Muscle of leg (tissue), 3 donors: ENCODE measurements at regions not wholly inside any gene's neighbourhood (a gene's known extent, or its start where the extent isn't known, plus 50 kb on each side); places are given as distances from the start of the nearest gene placed in this dataset.
"Not testable (repeated sequence)": the region's sequence is repeated elsewhere in the genome, so short reads cannot be mapped to it uniquely, and the experiment has no call there.

Source experiments
- DNase-seq: peaks from one replicate; pipeline ENCODE4 v3.0.0; 2013
- H3K27ac ChIP-seq: one replicate; pipeline ENCODE4 v1.5.1; 2013; ENCODE audit warnings: mild to moderate bottlenecking, low read length, control low read depth
- H3K27me3 ChIP-seq: one replicate; pipeline ENCODE4 v1.6.1; 2013; ENCODE audit warnings: low read length; ENCODE audit not compliant: control insufficient read depth, insufficient read depth
- H3K36me3 ChIP-seq: one replicate; pipeline ENCODE4 v1.6.1; 2013; ENCODE audit warnings: low read length; ENCODE audit not compliant: control insufficient read depth, insufficient read depth
- H3K4me1 ChIP-seq: one replicate; pipeline ENCODE4 v1.6.1; 2013; ENCODE audit warnings: low read length; ENCODE audit not compliant: control insufficient read depth, insufficient read depth
- H3K4me3 ChIP-seq: one replicate; pipeline ENCODE4 v1.5.1; 2013; ENCODE audit warnings: low read length, control low read depth
- H3K9me3 ChIP-seq: replicated peaks from 2 replicates; pipeline ENCODE4 v1.6.1; 2013; ENCODE audit warnings: low read depth, low read length; ENCODE audit not compliant: control insufficient read depth
- WGBS: methylation state at CpG from one replicate; pipeline ENCODE4 v1.1.5; 2013; ENCODE audit warnings: missing lambda C conversion rate; ENCODE audit not compliant: insufficient coverage; 5-methylcytosine and 5-hydroxymethylcytosine counted together

DNA sequence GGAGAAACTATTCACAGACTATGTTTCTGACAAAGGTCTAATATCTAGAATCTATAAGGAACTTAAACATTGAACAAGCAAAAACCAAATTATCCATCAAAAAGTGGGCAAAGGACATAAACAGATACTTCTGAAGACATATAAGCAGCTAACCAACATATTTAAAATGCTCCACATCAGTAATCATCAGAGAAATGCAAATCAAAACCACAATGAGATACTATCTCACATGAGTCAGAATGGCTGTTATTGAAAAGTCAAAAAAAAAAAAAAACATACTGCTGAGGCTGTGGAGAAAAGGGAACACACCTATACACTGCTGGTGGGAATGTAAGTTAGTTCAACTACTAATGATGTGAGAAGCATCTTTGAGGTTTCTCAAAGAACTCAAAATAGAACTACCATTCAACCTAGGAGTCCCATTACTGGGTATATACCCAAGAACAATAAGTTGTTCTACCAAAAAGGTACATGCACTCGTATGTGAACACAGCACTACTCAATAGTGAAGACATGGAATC, 220.4 kb upstream of the TFPI start:
- H3K9me3 ChIP-seq: no peaks in the 10 kb centered on the region
- no peaks in the 10 kb centered on the region for H3K4me1 ChIP-seq
- WGBS: no CpG with 5 or more reads among the region's 1 CpG
- no peak overlapping the region for H3K4me3 ChIP-seq
- no peak overlapping the region for H3K27ac ChIP-seq
- DNase-seq: no peak
- no peaks in the 10 kb centered on the region for H3K27me3 ChIP-seq
- H3K36me3 ChIP-seq: no peaks in the 10 kb centered on the region

DNA sequence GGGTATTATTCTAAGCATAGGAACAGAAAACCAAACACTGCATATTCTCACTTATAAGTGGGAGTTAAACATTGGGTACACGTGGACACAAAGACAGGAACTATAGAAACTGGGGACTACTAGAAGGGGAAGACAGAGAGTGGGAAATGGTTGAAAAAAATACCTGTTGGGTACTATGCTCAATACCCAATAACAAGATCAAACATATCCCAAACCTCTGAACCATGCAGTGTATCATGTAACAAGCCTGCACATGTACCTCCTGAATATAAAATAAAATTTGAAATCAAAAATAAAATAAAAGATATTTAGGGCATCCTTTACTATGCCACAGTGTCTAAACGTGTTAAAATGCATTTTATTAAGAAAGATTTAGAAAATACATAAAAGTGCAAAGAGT, 221.0 kb upstream of the TFPI start:
- Histone ChIP-seq H3K27ac (no peak overlapping the region), H3K4me1 (no peaks in the 10 kb centered on the region), H3K9me3 (no peaks in the 10 kb centered on the region), H3K27me3 (no peaks in the 10 kb centered on the region), H3K4me3 (no peak overlapping the region), H3K36me3 (no peaks in the 10 kb centered on the region)
- WGBS: no CpG with 5 or more reads among the region's 2 CpGs
- no peak for DNase-seq

DNA sequence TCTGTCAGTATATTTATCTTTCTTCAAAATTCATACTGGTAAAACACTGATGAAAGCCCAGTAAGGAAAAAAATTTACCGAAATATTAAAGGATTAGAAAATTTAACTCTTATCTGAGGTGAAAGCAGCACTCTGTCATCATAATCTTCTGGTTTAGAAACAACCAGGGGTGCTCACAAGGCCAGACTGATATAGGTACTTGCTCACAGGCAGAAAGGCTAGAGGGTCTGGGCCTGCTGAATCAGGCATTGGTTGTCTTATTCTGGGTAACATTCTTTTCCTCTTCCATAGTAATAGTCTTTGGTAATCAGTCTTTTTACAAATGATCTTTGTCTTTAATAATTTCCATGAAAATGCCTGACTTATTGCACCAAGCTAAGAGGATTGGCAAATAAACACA, 221.4 kb upstream of the TFPI start:
- H3K27me3 ChIP-seq: no peaks in the 10 kb centered on the region

DNA sequence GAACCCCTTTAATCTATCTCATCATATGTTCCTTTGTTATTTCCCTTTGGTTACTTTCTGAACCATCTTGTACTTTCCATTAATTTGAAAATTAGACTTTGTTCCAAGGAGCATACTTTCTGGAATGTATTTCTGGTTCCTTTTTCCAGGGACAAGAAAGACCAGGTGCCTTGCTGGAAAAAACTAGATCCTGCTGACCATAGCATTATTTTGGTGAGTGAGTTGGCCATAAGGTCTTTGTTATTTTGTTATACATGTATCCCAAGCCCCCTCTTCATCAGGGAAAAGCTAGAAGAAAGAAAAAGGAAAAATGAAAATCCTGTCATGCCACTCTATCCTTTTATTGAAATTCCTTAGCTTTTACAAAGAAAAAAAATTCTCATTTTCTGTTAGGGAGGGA, 228.1 kb upstream of the TFPI start:
- H3K4me1 ChIP-seq: no peaks in the 10 kb centered on the region
- no peak for DNase-seq
- no peaks in the 10 kb centered on the region for H3K36me3 ChIP-seq
- no peaks in the 10 kb centered on the region for H3K27me3 ChIP-seq
- no peak overlapping the region for H3K27ac ChIP-seq
- H3K9me3 ChIP-seq: no peaks in the 10 kb centered on the region
- no peak overlapping the region for H3K4me3 ChIP-seq

More for the DNA sequence above, 221.4 kb upstream of the TFPI start:
- no peak overlapping the region for H3K4me3 ChIP-seq
- no peaks in the 10 kb centered on the region for H3K9me3 ChIP-seq
- no peaks in the 10 kb centered on the region for H3K4me1 ChIP-seq
- DNase-seq: no peak
- no peak overlapping the region for H3K27ac ChIP-seq
- WGBS: no CpG with 5 or more reads among the region's 1 CpG
- no peaks in the 10 kb centered on the region for H3K36me3 ChIP-seq

DNA sequence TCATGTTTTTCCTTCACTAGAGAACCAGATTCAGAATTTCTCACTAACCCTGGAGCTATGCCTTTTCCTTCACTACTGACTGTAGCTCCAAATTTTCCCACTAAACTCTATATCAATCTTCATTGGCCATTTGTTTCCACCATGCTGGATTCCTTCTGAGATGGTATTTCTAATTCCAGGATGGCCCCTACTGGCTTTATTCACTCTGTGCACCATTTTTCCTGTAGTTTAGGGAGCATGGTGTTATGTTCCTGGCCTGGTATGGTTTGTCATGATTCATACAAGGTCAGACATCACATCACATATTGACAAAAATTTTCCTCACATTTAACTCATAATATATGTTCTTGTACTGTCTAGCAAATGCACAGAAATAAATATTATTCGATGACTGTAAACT, 229.2 kb upstream of the TFPI start:
- no peaks in the 10 kb centered on the region for H3K4me1 ChIP-seq
- H3K27ac ChIP-seq: no peak overlapping the region
- H3K9me3 ChIP-seq: no peaks in the 10 kb centered on the region
- H3K27me3 ChIP-seq: no peaks in the 10 kb centered on the region
- no peak for DNase-seq
- H3K4me3 ChIP-seq: no peak overlapping the region
- WGBS: no CpG with 5 or more reads among the region's 1 CpG
- H3K36me3 ChIP-seq: no peaks in the 10 kb centered on the region

DNA sequence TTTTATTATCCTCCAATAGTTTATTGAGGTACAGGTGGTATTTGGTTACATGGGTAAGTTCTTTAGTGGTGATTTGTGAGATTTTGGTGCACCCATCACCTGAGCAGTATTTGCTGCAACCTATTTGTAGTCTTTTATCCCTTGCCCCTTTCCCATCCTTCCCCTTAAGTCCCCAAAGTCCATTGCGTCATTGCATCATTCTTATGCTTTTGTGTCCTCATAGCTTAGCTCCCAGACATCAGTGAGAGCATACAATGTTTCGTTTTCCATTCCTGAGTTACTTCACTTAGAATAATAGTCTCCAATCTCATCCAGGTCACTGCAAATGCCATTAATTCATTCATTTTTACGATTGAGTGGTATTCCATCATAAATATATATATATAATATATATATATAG, 229.9 kb upstream of the TFPI start:
- WGBS: 100% methylated on average over 1 of the region's 3 CpGs
- not testable (repeated sequence) for H3K27ac ChIP-seq, H3K9me3 ChIP-seq, H3K4me1 ChIP-seq, H3K27me3 ChIP-seq, H3K36me3 ChIP-seq, H3K4me3 ChIP-seq, DNase-seq

DNA sequence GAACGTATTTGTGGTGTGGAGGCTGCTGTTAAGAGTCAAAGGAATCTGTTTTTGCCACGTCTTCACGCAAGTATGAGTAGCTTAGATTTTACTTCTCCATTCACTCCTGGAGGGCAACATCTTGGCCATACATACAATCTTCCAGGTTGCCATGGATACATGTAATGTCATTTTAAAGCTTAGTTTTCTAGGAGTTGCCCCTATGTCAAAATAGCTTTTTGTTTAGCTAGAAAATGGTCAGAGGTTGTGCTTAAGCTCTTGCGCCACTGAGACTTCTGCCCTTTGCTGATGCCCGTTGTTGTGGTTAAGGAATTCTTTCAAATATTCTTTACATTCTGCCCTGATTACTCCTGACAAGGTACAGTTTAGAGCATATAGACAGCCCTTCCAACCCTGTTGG, 245.4 kb upstream of the TFPI start:
- Histone ChIP-seq H3K36me3 (no peaks in the 10 kb centered on the region), H3K27me3 (no peaks in the 10 kb centered on the region), H3K27ac (no peak overlapping the region), H3K4me1 (no peaks in the 10 kb centered on the region), H3K4me3 (no peak overlapping the region), H3K9me3 (no peaks in the 10 kb centered on the region)
- DNase-seq: no peak
- no CpG with 5 or more reads among the region's 5 CpGs for WGBS

DNA sequence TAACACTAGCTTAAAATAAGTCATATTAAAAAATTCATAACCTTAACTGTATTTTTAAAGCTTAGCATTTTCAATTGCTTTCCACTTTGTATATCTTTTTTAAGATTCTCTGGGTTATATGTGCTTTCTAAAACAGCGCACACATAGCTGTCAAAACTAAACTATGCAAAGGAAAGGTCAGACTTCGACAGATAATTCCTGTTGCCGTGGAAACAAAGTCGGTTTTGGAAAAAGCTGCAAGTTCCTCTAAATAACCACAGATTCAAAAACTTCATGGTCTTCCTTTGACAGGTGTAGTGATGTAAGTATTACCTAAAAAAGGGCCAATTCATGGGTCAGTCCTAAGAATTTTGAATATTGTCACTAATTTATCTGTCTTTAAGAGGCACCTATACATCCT, 249.6 kb upstream of the TFPI start:
- H3K27ac ChIP-seq: no peak overlapping the region
- H3K36me3 ChIP-seq: no peaks in the 10 kb centered on the region
- no peak for DNase-seq
- H3K4me1 ChIP-seq: no peaks in the 10 kb centered on the region
- no peak overlapping the region for H3K4me3 ChIP-seq
- peaks cover 1% of the 10 kb centered on the region for H3K9me3 ChIP-seq
- H3K27me3 ChIP-seq: no peaks in the 10 kb centered on the region
- no CpG with 5 or more reads among the region's 4 CpGs for WGBS

DNA sequence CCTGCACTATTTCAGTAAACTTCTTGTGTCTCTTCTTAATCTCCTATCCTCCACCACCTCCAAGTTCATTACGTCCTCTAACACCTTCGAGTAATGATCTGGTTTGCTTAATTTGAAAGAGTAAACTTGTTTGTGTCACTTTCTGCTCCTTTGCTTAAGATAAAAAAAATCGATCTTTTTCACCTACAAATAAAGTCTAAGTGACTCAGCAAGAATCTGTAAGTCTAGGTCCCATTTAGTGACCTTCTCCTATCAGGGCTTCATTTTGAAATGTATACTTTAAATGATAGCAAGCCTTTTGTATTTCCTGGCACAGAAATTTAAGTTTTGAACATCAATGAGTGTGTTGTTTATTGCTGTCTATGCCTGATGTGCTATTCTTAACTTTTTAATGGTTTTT, 260.9 kb upstream of the TFPI start:
- no CpG with 5 or more reads among the region's 3 CpGs for WGBS
- no peak overlapping the region for H3K27ac ChIP-seq
- DNase-seq: no peak
- no peaks in the 10 kb centered on the region for H3K36me3 ChIP-seq
- H3K4me3 ChIP-seq: no peak overlapping the region
- H3K4me1 ChIP-seq: no peaks in the 10 kb centered on the region
- H3K9me3 ChIP-seq: peaks cover 3% of the 10 kb centered on the region
- H3K27me3 ChIP-seq: no peaks in the 10 kb centered on the region

DNA sequence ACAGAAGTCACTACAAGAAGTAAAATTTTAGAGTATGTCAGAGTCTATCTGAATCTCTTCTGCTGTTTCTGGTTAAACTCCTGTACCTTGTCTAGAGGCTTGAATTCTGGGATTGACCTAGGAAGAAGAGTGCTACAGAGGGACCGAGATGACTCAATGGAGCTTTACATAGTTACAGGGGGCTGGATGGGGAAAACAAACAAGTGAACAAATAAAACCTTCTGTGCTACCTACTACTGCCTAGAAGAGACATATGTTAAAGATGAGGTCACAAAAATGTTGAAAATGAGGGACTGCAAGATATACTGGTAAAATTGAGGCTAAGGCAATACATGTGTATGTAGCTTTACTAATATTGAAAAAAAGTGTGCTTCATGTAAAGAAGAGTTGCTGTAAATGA, 265.4 kb upstream of the TFPI start:
- H3K4me3 ChIP-seq: no peak overlapping the region
- no peaks in the 10 kb centered on the region for H3K27me3 ChIP-seq
- no peaks in the 10 kb centered on the region for H3K4me1 ChIP-seq
- no CpG with 5 or more reads among the region's 1 CpG for WGBS
- peaks cover 3% of the 10 kb centered on the region for H3K9me3 ChIP-seq
- no peak for DNase-seq
- no peak overlapping the region for H3K27ac ChIP-seq
- no peaks in the 10 kb centered on the region for H3K36me3 ChIP-seq

DNA sequence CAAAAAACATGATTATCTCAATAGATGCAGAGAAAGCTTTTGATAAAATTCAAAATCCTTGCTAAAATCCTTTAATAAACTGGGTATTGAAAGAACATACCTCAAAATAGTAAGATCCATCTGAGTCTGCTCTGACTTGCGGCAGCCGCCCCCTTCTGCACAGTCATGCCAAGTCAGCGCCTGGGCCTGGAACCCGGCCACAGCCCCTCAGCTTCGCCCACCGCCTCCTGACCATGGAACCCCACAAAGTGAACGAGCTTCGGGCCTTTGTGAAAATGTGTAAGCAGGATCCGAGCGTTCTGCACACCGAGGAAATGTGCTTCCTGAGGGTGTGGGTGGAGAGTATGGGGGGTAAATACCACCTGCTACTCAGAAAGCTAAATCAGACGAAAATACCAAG, 270.9 kb upstream of the TFPI start:
- WGBS: 96% methylated on average over 8 of the region's 12 CpGs

More for the DNA sequence above, 270.9 kb upstream of the TFPI start:
- no peaks in the 10 kb centered on the region for H3K36me3 ChIP-seq
- H3K9me3 ChIP-seq: peaks cover 3% of the 10 kb centered on the region
- no peaks in the 10 kb centered on the region for H3K4me1 ChIP-seq
- no peak overlapping the region for H3K4me3 ChIP-seq
- H3K27ac ChIP-seq: no peak overlapping the region
- DNase-seq: no peak
- H3K27me3 ChIP-seq: no peaks in the 10 kb centered on the region
